Omental fat pad (tissue), 3 donors: ENCODE measurements at regions not wholly inside any gene's neighbourhood (a gene's known extent, or its start where the extent isn't known, plus 50 kb on each side); places are given as distances from the start of the nearest gene placed in this dataset.

Source experiments
- ATAC-seq: fragments of 150-250 bp; one replicate; pipeline ENCODE4 v1.9.1; 2016; ENCODE audit warnings: mild to moderate bottlenecking, moderate library complexity; ENCODE audit not compliant: low FRiP score
- DNase-seq: peaks from one replicate; pipeline ENCODE4 v3.0.0-alpha.2; 2019; ENCODE audit warnings: low spot score
- TF ChIP-seq, protein P1 (sequence below), 3 donors: fragments of 450-650 bp; IDR thresholded peaks; one replicate each; pipeline ENCODE4 v1.5.1; 2016 to 2017; ENCODE audit warnings: antibody characterized with exemption in 3 of 3, mild to moderate bottlenecking in 3 of 3, moderate library complexity in 2 of 3

DNA sequence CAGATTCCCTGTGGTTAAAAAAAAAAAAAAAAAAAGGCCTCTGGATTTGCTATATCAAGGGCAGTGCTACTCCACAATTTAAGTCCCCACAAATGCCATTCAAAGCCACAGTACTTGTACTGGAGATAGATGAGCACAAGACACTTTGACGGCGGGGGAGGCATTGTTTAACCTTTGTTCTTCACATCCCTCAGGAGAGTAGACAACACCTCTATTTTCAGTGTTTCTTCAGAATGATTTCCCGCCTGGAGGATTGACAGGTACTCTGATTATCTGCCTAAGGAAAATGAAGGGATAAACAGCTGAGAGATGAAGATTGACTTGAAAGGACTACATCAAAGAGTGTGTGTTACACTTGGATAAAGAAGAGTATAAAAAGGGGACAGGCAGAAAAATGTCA, 58.7 kb downstream of the OTOL1 start:
- TF ChIP-seq, protein P1, sequence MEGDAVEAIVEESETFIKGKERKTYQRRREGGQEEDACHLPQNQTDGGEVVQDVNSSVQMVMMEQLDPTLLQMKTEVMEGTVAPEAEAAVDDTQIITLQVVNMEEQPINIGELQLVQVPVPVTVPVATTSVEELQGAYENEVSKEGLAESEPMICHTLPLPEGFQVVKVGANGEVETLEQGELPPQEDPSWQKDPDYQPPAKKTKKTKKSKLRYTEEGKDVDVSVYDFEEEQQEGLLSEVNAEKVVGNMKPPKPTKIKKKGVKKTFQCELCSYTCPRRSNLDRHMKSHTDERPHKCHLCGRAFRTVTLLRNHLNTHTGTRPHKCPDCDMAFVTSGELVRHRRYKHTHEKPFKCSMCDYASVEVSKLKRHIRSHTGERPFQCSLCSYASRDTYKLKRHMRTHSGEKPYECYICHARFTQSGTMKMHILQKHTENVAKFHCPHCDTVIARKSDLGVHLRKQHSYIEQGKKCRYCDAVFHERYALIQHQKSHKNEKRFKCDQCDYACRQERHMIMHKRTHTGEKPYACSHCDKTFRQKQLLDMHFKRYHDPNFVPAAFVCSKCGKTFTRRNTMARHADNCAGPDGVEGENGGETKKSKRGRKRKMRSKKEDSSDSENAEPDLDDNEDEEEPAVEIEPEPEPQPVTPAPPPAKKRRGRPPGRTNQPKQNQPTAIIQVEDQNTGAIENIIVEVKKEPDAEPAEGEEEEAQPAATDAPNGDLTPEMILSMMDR (IDR thresholded peaks at IDR 0.05): no peak
- no peak for DNase-seq
- ATAC-seq: no peak

DNA sequence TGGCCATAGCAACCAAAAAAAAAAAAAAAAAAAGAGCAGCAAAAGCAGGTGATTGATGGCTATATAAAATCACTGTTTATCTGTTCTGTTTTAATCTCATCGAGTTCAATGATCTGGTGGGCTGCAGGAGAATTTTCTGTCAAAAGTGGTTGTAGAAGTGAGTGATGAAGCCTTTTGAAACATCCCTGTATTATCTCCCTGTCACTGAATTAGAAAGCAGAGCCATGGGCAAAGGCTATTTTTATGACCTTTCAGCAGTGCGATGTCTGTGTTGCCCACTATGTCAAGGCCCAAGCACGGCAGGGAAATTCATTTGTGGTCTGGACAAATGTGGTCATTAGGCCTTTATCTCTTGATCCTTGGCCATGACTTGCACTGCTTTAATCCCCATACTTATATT, 59.9 kb downstream of the OTOL1 start:
- no peak for DNase-seq
- ATAC-seq: no peak
- TF ChIP-seq, protein P1 (IDR thresholded peaks at IDR 0.05): no peak

DNA sequence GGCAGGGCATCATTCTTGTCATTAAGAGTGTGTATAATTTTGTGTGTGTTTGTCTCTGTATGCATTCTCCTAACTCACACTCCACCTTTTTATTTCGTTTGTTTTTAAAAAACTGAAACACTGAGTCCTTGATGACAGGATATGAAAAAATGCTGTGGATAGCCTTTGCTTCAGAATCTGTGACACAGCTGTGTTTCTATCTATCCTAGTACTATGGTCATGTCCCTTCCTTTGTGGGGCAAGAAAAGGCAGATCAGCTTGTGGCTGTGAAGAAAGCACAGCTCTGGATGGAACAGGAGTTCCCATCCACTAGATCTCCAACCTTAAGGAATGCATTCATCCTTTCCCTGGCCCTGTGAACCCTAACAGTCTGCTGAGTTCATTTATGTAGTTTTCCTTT, 60.3 kb downstream of the OTOL1 start:
- TF ChIP-seq, protein P1 (IDR thresholded peaks at IDR 0.05): no peak

DNA sequence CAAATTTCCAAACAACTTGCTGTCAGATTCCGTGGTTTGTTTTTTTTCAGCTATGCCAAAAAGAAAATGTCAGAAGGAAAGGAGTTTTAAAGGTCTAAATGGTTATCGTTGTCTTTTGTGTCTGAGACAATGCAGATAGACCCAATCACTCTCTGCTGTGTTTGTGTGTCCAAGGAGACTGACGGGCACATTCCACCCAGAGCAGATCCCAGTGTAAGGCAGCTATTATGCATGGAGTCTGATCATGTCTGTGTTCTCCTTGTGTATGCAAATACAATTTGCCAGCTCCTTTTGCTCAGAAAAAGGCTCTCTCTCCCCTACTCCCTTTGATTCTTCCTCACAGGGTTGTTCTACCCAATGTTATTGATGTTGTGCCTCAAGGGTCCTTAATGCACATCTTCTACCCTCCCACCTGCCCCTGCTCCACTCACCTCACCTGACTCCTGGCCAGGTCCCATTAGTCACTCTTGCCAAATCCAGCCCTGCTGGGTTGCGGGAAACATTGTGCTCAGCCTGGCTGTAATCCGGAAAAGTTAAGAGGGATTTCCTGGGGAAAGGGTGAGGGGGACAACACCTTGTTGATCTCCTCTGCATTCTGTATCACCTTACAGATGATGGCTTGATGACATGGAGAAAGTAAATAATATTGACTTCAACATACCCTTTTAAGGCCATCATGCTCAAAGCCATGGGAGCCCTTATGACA, 61.0 kb downstream of the OTOL1 start:
- ATAC-seq (no peak), DNase-seq (no peak)
- TF ChIP-seq, protein P1 (IDR thresholded peaks at IDR 0.05): no peak

More for the DNA sequence above, 60.3 kb downstream of the OTOL1 start:
- no peak for DNase-seq
- no peak for ATAC-seq

DNA sequence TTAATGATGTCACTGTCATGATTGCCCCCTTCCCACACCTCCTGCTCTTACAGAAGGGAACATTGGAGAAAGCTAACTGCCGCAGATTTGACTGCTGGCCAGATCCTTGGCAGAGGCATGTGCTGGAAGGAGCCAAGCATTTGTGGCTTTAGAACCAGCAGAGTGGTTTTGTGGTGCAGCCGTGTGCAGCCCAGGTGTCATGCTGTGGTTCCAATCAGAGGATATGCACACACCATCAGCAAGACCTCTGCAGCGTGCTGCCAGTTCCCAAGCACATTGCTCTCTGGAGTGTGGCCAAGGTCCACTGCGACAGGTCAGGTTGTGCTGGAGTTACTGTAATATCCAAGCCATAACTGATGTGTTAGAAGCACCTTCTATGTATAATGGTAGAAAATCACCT, 61.6 kb downstream of the OTOL1 start:
- no peak for ATAC-seq
- no peak for DNase-seq
- TF ChIP-seq, protein P1 (IDR thresholded peaks at IDR 0.05): no peak

DNA sequence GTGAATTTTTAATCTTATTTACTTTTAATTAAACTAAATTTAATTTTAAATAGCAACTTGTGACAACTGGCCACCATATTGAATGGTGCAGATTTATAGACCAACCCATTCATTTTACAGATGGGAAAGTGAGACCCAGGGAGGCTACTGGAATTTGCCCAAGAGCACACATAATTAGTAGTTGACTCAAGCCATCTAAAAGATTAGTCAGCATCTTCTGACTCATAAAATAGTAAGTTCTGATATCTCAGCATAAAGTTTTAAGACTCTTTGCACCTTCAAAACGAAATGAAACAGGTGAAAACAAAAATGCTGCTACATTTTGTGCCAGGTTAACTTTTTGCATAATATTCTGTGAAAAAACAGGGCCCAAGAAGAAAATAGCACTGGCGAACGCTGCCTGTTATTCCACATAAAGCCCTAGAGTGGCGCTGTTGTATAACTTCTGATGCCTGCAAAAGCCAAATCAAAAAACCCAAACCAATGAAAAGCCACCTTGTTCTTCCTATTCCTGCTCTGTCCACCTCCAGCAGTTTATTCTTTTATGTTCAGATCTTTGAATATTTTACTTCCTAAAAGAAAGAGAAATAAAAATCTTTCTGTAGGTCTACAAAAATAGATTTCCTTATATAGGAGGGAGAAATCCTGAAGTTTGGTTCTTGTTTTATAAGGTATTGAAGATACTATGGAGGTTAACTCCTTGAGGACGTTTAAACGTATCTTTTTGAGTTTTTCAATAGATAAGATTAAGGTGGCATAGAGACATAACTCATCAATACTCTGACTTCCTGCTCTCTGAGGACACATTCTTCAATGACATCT, 62.8 kb downstream of the OTOL1 start:
- DNase-seq (no peak), ATAC-seq (peak; percentile 59)
- TF ChIP-seq, protein P1 (IDR thresholded peaks at IDR 0.05): no peak
